Activated naive CD4-positive, alpha-beta T cell treated with anti-CD3 and anti-CD28 coated beads, Interleukin-2, amount 10 ng/mL, durations not matched to agents 7 days and 5 days (primary cell): ENCODE measurements at regions not wholly inside any gene's neighbourhood (a gene's known extent, or its start where the extent isn't known, plus 50 kb on each side); places are given as distances from the start of the nearest gene placed in this dataset.
"Not testable (repeated sequence)": the region's sequence is repeated elsewhere in the genome, so short reads cannot be mapped to it uniquely, and the experiment has no call there.

Experiments
- CTCF ChIA-PET: fragments of 350-600 bp; sonication (Branson Sonifier 250); formaldehyde crosslinking; loops from one replicate; lab custom pipeline; 2021; ENCODE audit warnings: antibody characterized with exemption; lab: Charles Lee
- DNase-seq: peaks from one replicate; pipeline ENCODE4 v3.0.0-alpha.2; 2020
- H3K27ac Mint-ChIP-seq: one replicate; pipeline ENCODE4 v1.8.0; 2021; ENCODE audit warnings: mild to moderate bottlenecking, moderate library complexity, mixed read lengths
- H3K27me3 Mint-ChIP-seq: one replicate; pipeline ENCODE4 v1.8.0; 2021; ENCODE audit warnings: mild to moderate bottlenecking, mixed read lengths
- H3K36me3 Mint-ChIP-seq: one replicate; pipeline ENCODE4 v1.8.0; 2021; ENCODE audit warnings: mixed read lengths
- H3K4me1 Mint-ChIP-seq: one replicate; pipeline ENCODE4 v1.8.0; 2021; ENCODE audit warnings: mixed read lengths
- H3K4me3 Mint-ChIP-seq: one replicate; pipeline ENCODE4 v1.8.0; 2021; ENCODE audit warnings: mild to moderate bottlenecking, moderate library complexity, mixed read lengths
- H3K9me3 Mint-ChIP-seq: one replicate; pipeline ENCODE4 v1.8.0; 2021; ENCODE audit warnings: mixed read lengths

- Mint-ChIP-seq H3K27ac (no peak overlapping the region), H3K27me3 (peaks cover 29% of the 10 kb centered on the region)
These were observed 226.4 kb downstream of the OPA1 start for GRCh38 chr3:193819117-193820010.

GRCh38 chr3:193821151-193821668 is 228.2 kb downstream of the OPA1 start:
- H3K4me3 Mint-ChIP-seq, result no peak overlapping the region
- no peak overlapping the region for H3K27ac Mint-ChIP-seq
- no peak for DNase-seq
- no peaks in the 10 kb centered on the region for H3K9me3 Mint-ChIP-seq
- H3K4me1 Mint-ChIP-seq, result no peaks in the 10 kb centered on the region
- CTCF ChIA-PET, result no interaction called here
- peaks cover 40% of the 10 kb centered on the region for H3K27me3 Mint-ChIP-seq
- no peaks in the 10 kb centered on the region for H3K36me3 Mint-ChIP-seq

More at GRCh38 chr3:193819117-193820010, 226.4 kb downstream of the OPA1 start:
- no peaks in the 10 kb centered on the region for H3K4me1 Mint-ChIP-seq
- CTCF ChIA-PET, result no interaction called here
- no peak for DNase-seq
- H3K36me3 Mint-ChIP-seq, result no peaks in the 10 kb centered on the region
- no peaks in the 10 kb centered on the region for H3K9me3 Mint-ChIP-seq
- H3K4me3 Mint-ChIP-seq, result no peak overlapping the region

- no peak overlapping the region for H3K27ac Mint-ChIP-seq
- no peak overlapping the region for H3K4me3 Mint-ChIP-seq
- no peaks in the 10 kb centered on the region for H3K36me3 Mint-ChIP-seq
- H3K27me3 Mint-ChIP-seq, result peaks cover 51% of the 10 kb centered on the region
- H3K9me3 Mint-ChIP-seq, result no peaks in the 10 kb centered on the region
- no peaks in the 10 kb centered on the region for H3K4me1 Mint-ChIP-seq
- CTCF ChIA-PET, result no interaction called here
- no peak for DNase-seq
These were observed 229.6 kb downstream of the OPA1 start for GRCh38 chr3:193822492-193823212.

GRCh38 chr3:193823213-193823605 is 230.2 kb downstream of the OPA1 start:
- not testable (repeated sequence) for H3K4me3 Mint-ChIP-seq

GRCh38 chr3:193824365-193824764 is 231.4 kb downstream of the OPA1 start:
- CTCF ChIA-PET, result no interaction called here
- Mint-ChIP-seq H3K27ac (no peak overlapping the region), H3K27me3 (peaks cover 50% of the 10 kb centered on the region), H3K9me3 (no peaks in the 10 kb centered on the region), H3K36me3 (no peaks in the 10 kb centered on the region), H3K4me1 (no peaks in the 10 kb centered on the region), H3K4me3 (no peak overlapping the region)
- DNase-seq, result no peak

More at GRCh38 chr3:193823213-193823605, 230.2 kb downstream of the OPA1 start:
- H3K9me3 Mint-ChIP-seq, CTCF ChIA-PET, H3K36me3 Mint-ChIP-seq, H3K4me1 Mint-ChIP-seq, DNase-seq, H3K27ac Mint-ChIP-seq: not testable (repeated sequence)
- peaks cover 51% of the 10 kb centered on the region for H3K27me3 Mint-ChIP-seq

GRCh38 chr3:193825617-193826016 is 232.6 kb downstream of the OPA1 start:
- CTCF ChIA-PET, result no interaction called here
- Mint-ChIP-seq H3K4me1 (no peaks in the 10 kb centered on the region), H3K4me3 (no peak overlapping the region), H3K27me3 (peaks cover 46% of the 10 kb centered on the region), H3K9me3 (no peaks in the 10 kb centered on the region), H3K36me3 (no peaks in the 10 kb centered on the region), H3K27ac (no peak overlapping the region)
- no peak for DNase-seq

GRCh38 chr3:193826159-193826795 is 233.3 kb downstream of the OPA1 start:
- Mint-ChIP-seq H3K27ac (no peak overlapping the region), H3K9me3 (no peaks in the 10 kb centered on the region), H3K36me3 (no peaks in the 10 kb centered on the region), H3K4me3 (no peak overlapping the region), H3K4me1 (no peaks in the 10 kb centered on the region), H3K27me3 (peaks cover 43% of the 10 kb centered on the region)
- DNase-seq, result no peak
- CTCF ChIA-PET, result no interaction called here

GRCh38 chr3:193827040-193827669 is 234.1 kb downstream of the OPA1 start:
- no peaks in the 10 kb centered on the region for H3K4me1 Mint-ChIP-seq
- peaks cover 43% of the 10 kb centered on the region for H3K27me3 Mint-ChIP-seq
- no peaks in the 10 kb centered on the region for H3K9me3 Mint-ChIP-seq
- H3K27ac Mint-ChIP-seq, result no peak overlapping the region
- H3K36me3 Mint-ChIP-seq, result no peaks in the 10 kb centered on the region
- CTCF ChIA-PET, result interaction anchor here (0.6 kb wide), 1 partner anchor 133 kb away, joined by 3 read pairs; no protein-coding TSS in a partner anchor
- no peak overlapping the region for H3K4me3 Mint-ChIP-seq
- no peak for DNase-seq

- CTCF ChIA-PET, result no interaction called here
- Mint-ChIP-seq H3K4me3 (no peak overlapping the region), H3K36me3 (no peaks in the 10 kb centered on the region), H3K4me1 (no peaks in the 10 kb centered on the region), H3K9me3 (no peaks in the 10 kb centered on the region), H3K27me3 (peaks cover 37% of the 10 kb centered on the region), H3K27ac (no peak overlapping the region)
- no peak for DNase-seq
These were observed 234.9 kb downstream of the OPA1 start for GRCh38 chr3:193827871-193828270.

GRCh38 chr3:193828477-193828876 is 235.5 kb downstream of the OPA1 start:
- no peak overlapping the region for H3K27ac Mint-ChIP-seq
- CTCF ChIA-PET, result no interaction called here
- H3K36me3 Mint-ChIP-seq, result no peaks in the 10 kb centered on the region
- no peak for DNase-seq
- H3K4me1 Mint-ChIP-seq, result no peaks in the 10 kb centered on the region
- H3K4me3 Mint-ChIP-seq, result no peak overlapping the region
- H3K9me3 Mint-ChIP-seq, result no peaks in the 10 kb centered on the region
- peaks cover 32% of the 10 kb centered on the region for H3K27me3 Mint-ChIP-seq

- CTCF ChIA-PET, result no interaction called here
These were observed 236.8 kb downstream of the OPA1 start for GRCh38 chr3:193829781-193830180.

GRCh38 chr3:193830791-193831191 is 237.8 kb downstream of the OPA1 start:
- Mint-ChIP-seq H3K9me3 (no peaks in the 10 kb centered on the region), H3K27me3 (peaks cover 30% of the 10 kb centered on the region), H3K27ac (no peak overlapping the region), H3K36me3 (no peaks in the 10 kb centered on the region), H3K4me3 (no peak overlapping the region), H3K4me1 (no peaks in the 10 kb centered on the region)
- no peak for DNase-seq
- CTCF ChIA-PET, result no interaction called here

More at GRCh38 chr3:193829781-193830180, 236.8 kb downstream of the OPA1 start:
- Mint-ChIP-seq H3K4me1 (no peaks in the 10 kb centered on the region), H3K27ac (no peak overlapping the region), H3K36me3 (no peaks in the 10 kb centered on the region), H3K9me3 (no peaks in the 10 kb centered on the region), H3K4me3 (no peak overlapping the region), H3K27me3 (peaks cover 34% of the 10 kb centered on the region)
- DNase-seq, result no peak

- H3K4me3 Mint-ChIP-seq, result no peak overlapping the region
- DNase-seq, result no peak
- peaks cover 22% of the 10 kb centered on the region for H3K27me3 Mint-ChIP-seq
- no peaks in the 10 kb centered on the region for H3K4me1 Mint-ChIP-seq
- H3K9me3 Mint-ChIP-seq, result no peaks in the 10 kb centered on the region
- CTCF ChIA-PET, result no interaction called here
- H3K27ac Mint-ChIP-seq, result no peak overlapping the region
- no peaks in the 10 kb centered on the region for H3K36me3 Mint-ChIP-seq
These were observed 238.8 kb downstream of the OPA1 start for GRCh38 chr3:193831495-193832455.
